ENCODE measurements at regions not wholly inside any gene's neighbourhood (a gene's known extent, or its start where the extent isn't known, plus 50 kb on each side); places are given as distances from the start of the nearest gene placed in this dataset.

DNA sequence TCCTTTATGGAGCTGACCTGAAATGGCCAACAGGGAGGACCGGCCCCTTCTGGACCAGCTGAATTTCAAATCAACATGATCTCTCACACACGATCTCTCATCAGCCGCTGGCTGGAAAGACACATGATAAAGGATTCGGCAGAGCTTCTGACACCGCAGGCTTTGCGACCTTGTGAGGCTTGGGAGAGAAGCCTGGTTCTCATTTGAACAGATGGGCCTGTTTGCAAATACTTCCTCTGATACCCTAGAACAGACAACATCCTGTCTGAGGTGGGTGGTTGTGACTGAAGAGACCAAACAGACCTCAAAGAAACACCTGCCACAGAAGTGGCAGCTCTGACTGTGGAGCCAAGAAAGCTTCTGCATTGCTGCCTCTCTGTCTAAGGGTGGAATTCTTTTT lies 77.9 kb upstream of the SDK2 start:
- H3K27me3 ChIP-seq = no peaks in the 10 kb centered on the region
- no peaks in the 10 kb centered on the region for H3K9me3 ChIP-seq
- WGBS (ENCODE audit: insufficient coverage, low coverage, low lambda C conversion rate, missing lambda C conversion rate) = 74% methylated on average over 4 of the region's 6 CpGs
- DNase-seq (no peak), ATAC-seq (no peak)
- H3K4me1 ChIP-seq = peaks cover 0 to 9% (median 0%) of the 10 kb centered on the region in 4 donors
- H3K4me3 ChIP-seq = no peak overlapping the region
- H3K27ac ChIP-seq = no peak overlapping the region
- intact Hi-C loops (cut with DNase I) = no loop called here
- no peaks in the 10 kb centered on the region for H3K36me3 ChIP-seq
- TF ChIP-seq, protein P1, sequence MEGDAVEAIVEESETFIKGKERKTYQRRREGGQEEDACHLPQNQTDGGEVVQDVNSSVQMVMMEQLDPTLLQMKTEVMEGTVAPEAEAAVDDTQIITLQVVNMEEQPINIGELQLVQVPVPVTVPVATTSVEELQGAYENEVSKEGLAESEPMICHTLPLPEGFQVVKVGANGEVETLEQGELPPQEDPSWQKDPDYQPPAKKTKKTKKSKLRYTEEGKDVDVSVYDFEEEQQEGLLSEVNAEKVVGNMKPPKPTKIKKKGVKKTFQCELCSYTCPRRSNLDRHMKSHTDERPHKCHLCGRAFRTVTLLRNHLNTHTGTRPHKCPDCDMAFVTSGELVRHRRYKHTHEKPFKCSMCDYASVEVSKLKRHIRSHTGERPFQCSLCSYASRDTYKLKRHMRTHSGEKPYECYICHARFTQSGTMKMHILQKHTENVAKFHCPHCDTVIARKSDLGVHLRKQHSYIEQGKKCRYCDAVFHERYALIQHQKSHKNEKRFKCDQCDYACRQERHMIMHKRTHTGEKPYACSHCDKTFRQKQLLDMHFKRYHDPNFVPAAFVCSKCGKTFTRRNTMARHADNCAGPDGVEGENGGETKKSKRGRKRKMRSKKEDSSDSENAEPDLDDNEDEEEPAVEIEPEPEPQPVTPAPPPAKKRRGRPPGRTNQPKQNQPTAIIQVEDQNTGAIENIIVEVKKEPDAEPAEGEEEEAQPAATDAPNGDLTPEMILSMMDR (IDR thresholded peaks at IDR 0.05) = no peak
- TF ChIP-seq POLR2A (IDR thresholded peaks at IDR 0.05) = no peak

DNA sequence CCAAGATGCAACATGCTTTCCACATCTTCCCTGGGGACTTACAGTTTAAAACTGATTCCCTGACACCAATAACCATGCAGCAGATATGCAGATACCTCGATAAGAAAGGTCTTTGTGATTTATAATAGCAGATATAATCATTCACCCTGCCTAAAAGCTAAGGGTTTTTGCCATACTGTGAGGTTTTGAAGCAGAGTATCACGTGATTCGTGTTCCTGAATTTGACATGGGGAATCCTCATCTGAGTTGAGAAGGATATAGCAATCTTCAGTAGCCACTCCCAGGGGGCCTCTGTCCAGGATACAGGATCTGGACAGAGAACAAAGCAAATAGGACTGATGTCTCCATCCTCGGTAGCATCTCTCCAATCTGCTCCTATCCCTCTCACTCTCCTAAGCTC lies 79.1 kb upstream of the SDK2 start:
- Histone ChIP-seq H3K27ac (no peak overlapping the region), H3K27me3 (no peaks in the 10 kb centered on the region), H3K4me1 (peaks cover 0 to 9% (median 0%) of the 10 kb centered on the region in 4 donors), H3K4me3 (no peak overlapping the region), H3K9me3 (no peaks in the 10 kb centered on the region), H3K36me3 (no peaks in the 10 kb centered on the region)
- no peak for TF ChIP-seq POLR2A (IDR thresholded peaks at IDR 0.05)
- TF ChIP-seq, protein P1 (IDR thresholded peaks at IDR 0.05) = no peak
- no peak for DNase-seq
- intact Hi-C loops (cut with DNase I) = no loop called here
- ATAC-seq = no peak
- WGBS (ENCODE audit: insufficient coverage, low coverage, low lambda C conversion rate, missing lambda C conversion rate) = 47% methylated on average over 4 of the region's 4 CpGs

DNA sequence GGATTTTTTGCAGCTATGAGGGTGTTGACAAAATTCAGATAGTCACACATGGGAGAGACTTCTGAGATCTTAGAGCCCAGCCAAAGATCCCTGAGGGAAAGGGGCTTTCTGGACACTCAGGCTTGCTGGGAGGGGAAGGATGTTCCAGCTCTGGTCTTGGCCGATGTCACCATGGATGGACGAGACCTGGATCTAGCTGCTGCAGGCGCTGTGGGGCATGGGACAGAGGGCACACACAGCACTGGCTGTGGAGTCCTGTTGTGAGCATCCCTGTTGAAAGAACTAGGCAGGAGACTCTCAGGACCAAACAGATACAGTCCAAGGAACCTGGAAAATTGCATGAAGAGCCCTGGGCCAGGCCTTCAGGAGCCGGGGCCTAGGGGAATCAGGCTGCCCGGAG lies 80.1 kb upstream of the SDK2 start:
- Histone ChIP-seq H3K27me3 (no peaks in the 10 kb centered on the region), H3K36me3 (no peaks in the 10 kb centered on the region), H3K4me1 (peaks cover 0 to under 1% (median 0%) of the 10 kb centered on the region in 4 donors), H3K27ac (no peak overlapping the region), H3K4me3 (no peak overlapping the region), H3K9me3 (no peaks in the 10 kb centered on the region)
- no CpG with 5 or more reads among the region's 5 CpGs for WGBS (ENCODE audit: insufficient coverage, low coverage, low lambda C conversion rate, missing lambda C conversion rate)
- no peak for DNase-seq
- no peak for TF ChIP-seq POLR2A (IDR thresholded peaks at IDR 0.05)
- TF ChIP-seq, protein P1 (IDR thresholded peaks at IDR 0.05) = no peak
- no peak for ATAC-seq
- intact Hi-C loops (cut with DNase I) = no loop called here

DNA sequence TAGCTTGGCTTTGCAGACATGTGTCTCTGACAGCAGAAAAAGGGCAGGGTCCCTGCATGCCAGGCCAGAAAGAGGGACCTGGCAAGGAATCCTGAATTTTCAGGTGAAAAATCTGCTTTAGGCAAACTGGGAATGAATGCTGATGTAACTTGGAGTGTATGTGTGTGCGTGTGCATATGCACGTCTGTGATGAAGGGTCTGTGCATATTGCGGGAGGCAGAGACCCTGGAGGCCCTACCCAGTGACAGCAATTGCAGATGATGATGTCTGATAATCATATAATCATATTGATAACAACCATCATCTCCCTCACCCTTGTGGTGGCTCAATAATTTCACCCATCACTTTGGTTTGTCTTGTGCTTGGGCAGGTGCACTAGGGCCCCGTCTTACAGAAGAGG lies 80.7 kb upstream of the SDK2 start:
- Histone ChIP-seq H3K27ac (no peak overlapping the region), H3K36me3 (no peaks in the 10 kb centered on the region), H3K4me1 (no peaks in the 10 kb centered on the region), H3K27me3 (no peaks in the 10 kb centered on the region), H3K4me3 (no peak overlapping the region), H3K9me3 (no peaks in the 10 kb centered on the region)
- DNase-seq (no peak), ATAC-seq (no peak)
- intact Hi-C loops (cut with DNase I) = no loop called here
- TF ChIP-seq, protein P1 (IDR thresholded peaks at IDR 0.05) = no peak
- TF ChIP-seq POLR2A (IDR thresholded peaks at IDR 0.05) = no peak
- WGBS (ENCODE audit: insufficient coverage, low coverage, low lambda C conversion rate, missing lambda C conversion rate) = no CpG with 5 or more reads among the region's 4 CpGs

All from right lobe of liver (tissue), 6 donors.